ENCODE measurements at regions not wholly inside any gene's neighbourhood (a gene's known extent, or its start where the extent isn't known, plus 50 kb on each side); places are given as distances from the start of the nearest gene placed in this dataset.

DNA sequence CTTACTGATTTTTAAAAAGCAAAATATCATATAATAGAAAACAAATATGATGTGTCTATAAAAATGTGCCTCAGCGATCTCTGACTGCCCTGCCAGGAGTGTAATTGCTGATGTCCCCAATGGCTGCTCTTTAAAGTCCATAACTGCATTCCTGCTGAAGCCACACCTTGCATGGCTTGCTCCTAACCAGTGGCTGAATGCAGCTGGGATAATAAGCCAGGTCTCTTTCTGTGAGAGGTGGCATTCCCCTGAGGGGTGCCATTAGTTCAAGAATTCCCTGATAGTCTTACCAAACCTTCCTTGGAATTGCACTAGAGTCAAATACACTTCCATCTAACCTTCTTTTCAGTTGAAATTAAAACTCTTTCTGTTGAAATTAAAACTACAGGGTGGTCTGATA is 125.8 kb upstream of the ZNF804A start:
- no peak for DNase-seq (ENCODE audit: low read depth, low spot score)
- POLR2A ChIA-PET, result no interaction called here
- no peaks in the 10 kb centered on the region; the same call in 1 of the 2 replicates for H3K9me3 ChIP-seq (ENCODE audit: control insufficient read depth, insufficient read depth, low read length)
- TF ChIP-seq, protein P1, sequence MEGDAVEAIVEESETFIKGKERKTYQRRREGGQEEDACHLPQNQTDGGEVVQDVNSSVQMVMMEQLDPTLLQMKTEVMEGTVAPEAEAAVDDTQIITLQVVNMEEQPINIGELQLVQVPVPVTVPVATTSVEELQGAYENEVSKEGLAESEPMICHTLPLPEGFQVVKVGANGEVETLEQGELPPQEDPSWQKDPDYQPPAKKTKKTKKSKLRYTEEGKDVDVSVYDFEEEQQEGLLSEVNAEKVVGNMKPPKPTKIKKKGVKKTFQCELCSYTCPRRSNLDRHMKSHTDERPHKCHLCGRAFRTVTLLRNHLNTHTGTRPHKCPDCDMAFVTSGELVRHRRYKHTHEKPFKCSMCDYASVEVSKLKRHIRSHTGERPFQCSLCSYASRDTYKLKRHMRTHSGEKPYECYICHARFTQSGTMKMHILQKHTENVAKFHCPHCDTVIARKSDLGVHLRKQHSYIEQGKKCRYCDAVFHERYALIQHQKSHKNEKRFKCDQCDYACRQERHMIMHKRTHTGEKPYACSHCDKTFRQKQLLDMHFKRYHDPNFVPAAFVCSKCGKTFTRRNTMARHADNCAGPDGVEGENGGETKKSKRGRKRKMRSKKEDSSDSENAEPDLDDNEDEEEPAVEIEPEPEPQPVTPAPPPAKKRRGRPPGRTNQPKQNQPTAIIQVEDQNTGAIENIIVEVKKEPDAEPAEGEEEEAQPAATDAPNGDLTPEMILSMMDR (IDR thresholded peaks at IDR 0.05; ENCODE audit: low read depth, low read length), result no peak
- H3K4me3 ChIP-seq (ENCODE audit: low read depth, low read length), result no peak overlapping the region
- no peak overlapping the region for H3K27ac ChIP-seq (ENCODE audit: low read depth, low read length)
- CTCF ChIA-PET, result no interaction called here
- no peaks in the 10 kb centered on the region for H3K27me3 ChIP-seq (ENCODE audit: control insufficient read depth, insufficient read depth, low read length)

DNA sequence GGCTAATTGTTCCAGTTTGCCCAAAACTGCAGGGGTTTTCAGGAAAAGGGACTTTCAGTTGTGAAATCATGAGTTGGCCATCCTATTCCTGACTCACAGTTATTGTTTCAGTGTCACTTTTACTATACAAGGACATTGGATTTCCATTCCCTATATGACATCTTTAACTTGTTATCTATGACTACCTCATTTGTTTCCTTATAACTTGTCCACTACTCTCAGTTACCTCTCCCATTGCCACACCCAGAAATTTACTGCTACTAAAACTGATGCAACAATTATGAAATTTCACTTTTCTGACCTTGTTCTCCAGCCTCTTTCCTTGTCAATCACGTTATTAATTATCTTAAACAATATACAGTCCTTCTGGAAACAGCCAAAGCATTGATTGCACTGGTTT is 116.5 kb upstream of the ZNF804A start:
- Histone ChIP-seq H3K9me3 (ENCODE audit: control insufficient read depth, insufficient read depth, low read length) (no peaks in the 10 kb centered on the region), H3K4me3 (ENCODE audit: low read depth, low read length) (no peak overlapping the region), H3K27me3 (ENCODE audit: control insufficient read depth, insufficient read depth, low read length) (no peaks in the 10 kb centered on the region), H3K27ac (ENCODE audit: low read depth, low read length) (no peak overlapping the region)
- ChIA-PET POLR2A (no interaction called here), CTCF (no interaction called here)
- DNase-seq (ENCODE audit: low read depth, low spot score), result no peak
- TF ChIP-seq, protein P1 (IDR thresholded peaks at IDR 0.05; ENCODE audit: low read depth, low read length), result no peak

DNA sequence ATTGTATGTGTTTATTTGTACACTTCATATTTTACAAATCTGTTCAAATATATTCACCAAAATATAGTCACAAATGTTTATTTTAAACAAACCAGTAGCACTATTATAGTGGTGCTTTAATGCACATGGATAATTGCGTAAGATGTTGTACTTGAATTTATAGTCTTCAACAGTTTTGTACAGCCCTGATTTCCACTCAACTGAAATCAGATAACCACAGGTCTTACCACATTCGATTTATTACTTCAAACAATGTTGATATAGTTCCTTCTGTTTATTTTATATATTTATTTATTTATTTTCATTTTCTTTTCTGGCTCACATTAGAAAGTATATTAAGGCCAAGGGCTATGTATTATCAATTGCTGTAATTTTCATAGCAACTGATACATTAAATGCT is 99.4 kb upstream of the ZNF804A start:
- POLR2A ChIA-PET, result no interaction called here
- Histone ChIP-seq H3K27me3 (ENCODE audit: control insufficient read depth, insufficient read depth, low read length) (no peaks in the 10 kb centered on the region), H3K4me3 (ENCODE audit: low read depth, low read length) (no peak overlapping the region), H3K27ac (ENCODE audit: low read depth, low read length) (no peak overlapping the region), H3K9me3 (ENCODE audit: control insufficient read depth, insufficient read depth, low read length) (no peaks in the 10 kb centered on the region)
- CTCF ChIA-PET, result no interaction called here
- TF ChIP-seq, protein P1 (IDR thresholded peaks at IDR 0.05; ENCODE audit: low read depth, low read length), result no peak
- DNase-seq (ENCODE audit: low read depth, low spot score), result no peak

DNA sequence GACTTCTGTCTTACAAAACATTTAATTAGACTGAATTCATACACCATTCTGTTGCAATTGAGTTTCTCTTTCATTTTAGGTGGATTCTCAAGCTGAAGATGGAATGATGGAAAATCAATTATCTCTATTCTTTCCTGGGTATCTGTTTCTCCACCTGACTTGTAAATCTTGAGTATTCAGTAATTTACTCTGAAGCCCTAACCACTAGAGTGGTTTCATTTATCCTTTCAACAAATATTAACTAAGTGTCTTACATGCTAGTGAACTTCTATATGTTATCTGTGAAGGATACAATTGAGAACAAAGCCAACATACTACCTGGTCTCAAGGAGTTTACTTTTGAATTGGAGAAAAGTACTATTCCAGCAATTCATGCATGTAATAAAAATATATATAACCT is 94.1 kb upstream of the ZNF804A start:
- no peaks in the 10 kb centered on the region for H3K27me3 ChIP-seq (ENCODE audit: control insufficient read depth, insufficient read depth, low read length)
- H3K4me3 ChIP-seq (ENCODE audit: low read depth, low read length), result no peak overlapping the region
- POLR2A ChIA-PET, result no interaction called here
- TF ChIP-seq, protein P1 (IDR thresholded peaks at IDR 0.05; ENCODE audit: low read depth, low read length), result no peak
- DNase-seq (ENCODE audit: low read depth, low spot score), result no peak
- H3K9me3 ChIP-seq (ENCODE audit: control insufficient read depth, insufficient read depth, low read length), result no peaks in the 10 kb centered on the region
- CTCF ChIA-PET, result no interaction called here
- no peak overlapping the region for H3K27ac ChIP-seq (ENCODE audit: low read depth, low read length)

DNA sequence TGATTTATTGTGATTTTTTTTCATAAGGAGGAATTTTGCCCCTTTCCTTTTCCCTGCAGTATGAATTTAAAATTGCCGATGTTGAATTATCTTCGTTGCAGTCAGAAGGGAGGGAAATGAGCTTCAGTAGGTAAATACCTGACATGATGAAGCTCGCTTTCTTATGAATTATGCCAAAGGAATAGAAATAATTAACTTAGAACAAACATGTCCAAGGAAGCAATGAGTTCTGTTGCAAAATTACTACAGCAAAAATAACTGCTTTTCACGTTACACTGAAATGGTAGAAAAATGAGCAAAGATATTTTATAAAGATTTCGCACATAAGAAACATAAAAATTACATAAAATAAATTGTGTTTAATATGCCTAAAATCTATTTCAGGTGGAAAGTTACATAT is 91.1 kb upstream of the ZNF804A start:
- DNase-seq (ENCODE audit: low read depth, low spot score), result no peak
- H3K27me3 ChIP-seq (ENCODE audit: control insufficient read depth, insufficient read depth, low read length), result no peaks in the 10 kb centered on the region
- no peak overlapping the region for H3K4me3 ChIP-seq (ENCODE audit: low read depth, low read length)
- POLR2A ChIA-PET, result no interaction called here
- TF ChIP-seq, protein P1 (IDR thresholded peaks at IDR 0.05; ENCODE audit: low read depth, low read length), result no peak
- no peak overlapping the region for H3K27ac ChIP-seq (ENCODE audit: low read depth, low read length)
- CTCF ChIA-PET, result no interaction called here
- H3K9me3 ChIP-seq (ENCODE audit: control insufficient read depth, insufficient read depth, low read length), result no peaks in the 10 kb centered on the region
